ENCODE measurements at regions not wholly inside any gene's neighbourhood (a gene's known extent, or its start where the extent isn't known, plus 50 kb on each side); places are given as distances from the start of the nearest gene placed in this dataset.

- H3K4me1 Mint-ChIP-seq: no peaks in the 10 kb centered on the region
- H3K27ac Mint-ChIP-seq: no peak overlapping the region
- ATAC-seq (peak; percentile 31), DNase-seq (no peak)
- no peaks in the 10 kb centered on the region for H3K9me3 Mint-ChIP-seq
- no peak overlapping the region for H3K4me3 Mint-ChIP-seq
- H3K27me3 Mint-ChIP-seq: no peaks in the 10 kb centered on the region
These were observed 139.3 kb upstream of the PHACTR1 start for GRCh38 chr6:12577124-12577850.

GRCh38 chr6:12578097-12578496 is 138.5 kb upstream of the PHACTR1 start:
- no peak for ATAC-seq
- no peak overlapping the region for H3K4me3 Mint-ChIP-seq
- no peaks in the 10 kb centered on the region for H3K9me3 Mint-ChIP-seq
- no peaks in the 10 kb centered on the region for H3K27me3 Mint-ChIP-seq
- H3K4me1 Mint-ChIP-seq: no peaks in the 10 kb centered on the region
- H3K27ac Mint-ChIP-seq: no peak overlapping the region
- DNase-seq: no peak

GRCh38 chr6:12578751-12579150 is 137.8 kb upstream of the PHACTR1 start:
- no peak for DNase-seq
- Mint-ChIP-seq H3K4me3 (no peak overlapping the region), H3K9me3 (no peaks in the 10 kb centered on the region), H3K4me1 (no peaks in the 10 kb centered on the region), H3K27me3 (no peaks in the 10 kb centered on the region), H3K27ac (no peak overlapping the region)
- no peak for ATAC-seq

- no peak for DNase-seq
- Mint-ChIP-seq H3K4me1 (no peaks in the 10 kb centered on the region), H3K27ac (no peak overlapping the region), H3K9me3 (no peaks in the 10 kb centered on the region), H3K4me3 (no peak overlapping the region), H3K27me3 (peaks cover 3% of the 10 kb centered on the region)
- no peak for ATAC-seq
These were observed 136.3 kb upstream of the PHACTR1 start for GRCh38 chr6:12580290-12580689.

GRCh38 chr6:12582421-12583110 is 134.0 kb upstream of the PHACTR1 start:
- ATAC-seq: no peak
- Mint-ChIP-seq H3K27me3 (peaks cover 10% of the 10 kb centered on the region), H3K27ac (no peak overlapping the region), H3K9me3 (no peaks in the 10 kb centered on the region), H3K4me3 (no peak overlapping the region), H3K4me1 (no peaks in the 10 kb centered on the region)
- no peak for DNase-seq

- Mint-ChIP-seq H3K4me3 (no peak overlapping the region), H3K27ac (peak overlapping the region in 1 of 2 donors; percentile 38), H3K4me1 (no peaks in the 10 kb centered on the region), H3K27me3 (peaks cover 10% of the 10 kb centered on the region), H3K9me3 (no peaks in the 10 kb centered on the region)
- DNase-seq (no peak), ATAC-seq (no peak)
These were observed 131.7 kb upstream of the PHACTR1 start for GRCh38 chr6:12584631-12585405.

GRCh38 chr6:12585497-12585958 is 131.0 kb upstream of the PHACTR1 start:
- Mint-ChIP-seq H3K4me3 (no peak overlapping the region), H3K4me1 (no peaks in the 10 kb centered on the region), H3K27ac (no peak overlapping the region), H3K27me3 (peaks cover 10% of the 10 kb centered on the region), H3K9me3 (no peaks in the 10 kb centered on the region)
- ATAC-seq: no peak
- no peak for DNase-seq

- Mint-ChIP-seq H3K4me1 (no peaks in the 10 kb centered on the region), H3K27ac (peak overlapping the region in 1 of 2 donors; percentile 59), H3K27me3 (peaks cover 10% of the 10 kb centered on the region), H3K9me3 (no peaks in the 10 kb centered on the region), H3K4me3 (no peak overlapping the region)
- ATAC-seq: no peak
- DNase-seq: no peak
These were observed 129.7 kb upstream of the PHACTR1 start for GRCh38 chr6:12586721-12587480.

- DNase-seq: no peak
- Mint-ChIP-seq H3K4me1 (no peaks in the 10 kb centered on the region), H3K9me3 (no peaks in the 10 kb centered on the region), H3K27ac (no peak overlapping the region), H3K27me3 (peaks cover under 1% of the 10 kb centered on the region), H3K4me3 (no peak overlapping the region)
- ATAC-seq: no peak
These were observed 125.7 kb upstream of the PHACTR1 start for GRCh38 chr6:12590901-12591300.

GRCh38 chr6:12592634-12593033 is 123.9 kb upstream of the PHACTR1 start:
- Mint-ChIP-seq H3K4me1 (no peaks in the 10 kb centered on the region), H3K27ac (no peak overlapping the region), H3K9me3 (no peaks in the 10 kb centered on the region), H3K4me3 (no peak overlapping the region), H3K27me3 (no peaks in the 10 kb centered on the region)
- ATAC-seq: no peak
- no peak for DNase-seq

- H3K9me3 Mint-ChIP-seq: no peaks in the 10 kb centered on the region
- DNase-seq (no peak), ATAC-seq (no peak)
- no peak overlapping the region for H3K27ac Mint-ChIP-seq
- no peaks in the 10 kb centered on the region for H3K4me1 Mint-ChIP-seq
- H3K4me3 Mint-ChIP-seq: no peak overlapping the region
- H3K27me3 Mint-ChIP-seq: no peaks in the 10 kb centered on the region
These were observed 122.6 kb upstream of the PHACTR1 start for GRCh38 chr6:12593771-12594529.

- no peaks in the 10 kb centered on the region for H3K9me3 Mint-ChIP-seq
- ATAC-seq (no peak), DNase-seq (no peak)
- H3K27ac Mint-ChIP-seq: no peak overlapping the region
- H3K4me3 Mint-ChIP-seq: no peak overlapping the region
- no peaks in the 10 kb centered on the region for H3K27me3 Mint-ChIP-seq
- H3K4me1 Mint-ChIP-seq: no peaks in the 10 kb centered on the region
These were observed 122.1 kb upstream of the PHACTR1 start for GRCh38 chr6:12594530-12594893.

- DNase-seq (no peak), ATAC-seq (no peak)
- Mint-ChIP-seq H3K27me3 (peaks cover 4% of the 10 kb centered on the region), H3K4me1 (no peaks in the 10 kb centered on the region), H3K4me3 (no peak overlapping the region), H3K9me3 (no peaks in the 10 kb centered on the region), H3K27ac (no peak overlapping the region)
These were observed 121.3 kb upstream of the PHACTR1 start for GRCh38 chr6:12595161-12595811.

GRCh38 chr6:12596731-12597130 is 119.8 kb upstream of the PHACTR1 start:
- H3K27ac Mint-ChIP-seq: no peak overlapping the region

More at GRCh38 chr6:12596731-12597130, 119.8 kb upstream of the PHACTR1 start:
- Mint-ChIP-seq H3K9me3 (no peaks in the 10 kb centered on the region), H3K4me1 (no peaks in the 10 kb centered on the region), H3K27me3 (peaks cover 12% of the 10 kb centered on the region), H3K4me3 (no peak overlapping the region)
- no peak for ATAC-seq
- no peak for DNase-seq

All from stimulated activated naive CD8-positive, alpha-beta T cell treated with anti-CD3 and anti-CD28 coated beads, Interleukin-15, amount 100 ng/mL, for 72 hours (primary cell).